ENCODE measurements at regions not wholly inside any gene's neighbourhood (a gene's known extent, or its start where the extent isn't known, plus 50 kb on each side); places are given as distances from the start of the nearest gene placed in this dataset.

GRCh38 chr1:234975122-234975940 is 153.3 kb downstream of the TOMM20 start (continued):
- TF ChIP-seq, protein P1, sequence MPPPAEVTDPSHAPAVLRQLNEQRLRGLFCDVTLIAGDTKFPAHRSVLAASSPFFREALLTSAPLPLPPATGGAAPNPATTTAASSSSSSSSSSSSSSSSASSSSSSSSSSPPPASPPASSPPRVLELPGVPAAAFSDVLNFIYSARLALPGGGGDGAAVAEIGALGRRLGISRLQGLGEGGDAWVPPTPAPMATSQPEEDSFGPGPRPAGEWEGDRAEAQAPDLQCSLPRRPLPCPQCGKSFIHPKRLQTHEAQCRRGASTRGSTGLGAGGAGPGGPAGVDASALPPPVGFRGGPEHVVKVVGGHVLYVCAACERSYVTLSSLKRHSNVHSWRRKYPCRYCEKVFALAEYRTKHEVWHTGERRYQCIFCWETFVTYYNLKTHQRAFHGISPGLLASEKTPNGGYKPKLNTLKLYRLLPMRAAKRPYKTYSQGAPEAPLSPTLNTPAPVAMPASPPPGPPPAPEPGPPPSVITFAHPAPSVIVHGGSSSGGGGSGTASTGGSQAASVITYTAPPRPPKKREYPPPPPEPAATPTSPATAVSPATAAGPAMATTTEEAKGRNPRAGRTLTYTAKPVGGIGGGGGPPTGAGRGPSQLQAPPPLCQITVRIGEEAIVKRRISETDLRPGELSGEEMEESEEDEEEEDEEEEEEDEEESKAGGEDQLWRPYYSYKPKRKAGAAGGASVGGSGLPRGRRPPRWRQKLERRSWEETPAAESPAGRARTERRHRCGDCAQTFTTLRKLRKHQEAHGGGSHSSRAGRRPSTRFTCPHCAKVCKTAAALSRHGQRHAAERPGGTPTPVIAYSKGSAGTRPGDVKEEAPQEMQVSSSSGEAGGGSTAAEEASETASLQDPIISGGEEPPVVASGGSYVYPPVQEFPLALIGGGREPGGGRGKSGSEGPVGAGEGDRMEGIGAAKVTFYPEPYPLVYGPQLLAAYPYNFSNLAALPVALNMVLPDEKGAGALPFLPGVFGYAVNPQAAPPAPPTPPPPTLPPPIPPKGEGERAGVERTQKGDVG (CRISPR knock-in tag; IDR thresholded peaks at IDR 0.05; ENCODE audit: borderline replicate concordance) = peak; percentile 93
- TF ChIP-seq, protein P2, sequence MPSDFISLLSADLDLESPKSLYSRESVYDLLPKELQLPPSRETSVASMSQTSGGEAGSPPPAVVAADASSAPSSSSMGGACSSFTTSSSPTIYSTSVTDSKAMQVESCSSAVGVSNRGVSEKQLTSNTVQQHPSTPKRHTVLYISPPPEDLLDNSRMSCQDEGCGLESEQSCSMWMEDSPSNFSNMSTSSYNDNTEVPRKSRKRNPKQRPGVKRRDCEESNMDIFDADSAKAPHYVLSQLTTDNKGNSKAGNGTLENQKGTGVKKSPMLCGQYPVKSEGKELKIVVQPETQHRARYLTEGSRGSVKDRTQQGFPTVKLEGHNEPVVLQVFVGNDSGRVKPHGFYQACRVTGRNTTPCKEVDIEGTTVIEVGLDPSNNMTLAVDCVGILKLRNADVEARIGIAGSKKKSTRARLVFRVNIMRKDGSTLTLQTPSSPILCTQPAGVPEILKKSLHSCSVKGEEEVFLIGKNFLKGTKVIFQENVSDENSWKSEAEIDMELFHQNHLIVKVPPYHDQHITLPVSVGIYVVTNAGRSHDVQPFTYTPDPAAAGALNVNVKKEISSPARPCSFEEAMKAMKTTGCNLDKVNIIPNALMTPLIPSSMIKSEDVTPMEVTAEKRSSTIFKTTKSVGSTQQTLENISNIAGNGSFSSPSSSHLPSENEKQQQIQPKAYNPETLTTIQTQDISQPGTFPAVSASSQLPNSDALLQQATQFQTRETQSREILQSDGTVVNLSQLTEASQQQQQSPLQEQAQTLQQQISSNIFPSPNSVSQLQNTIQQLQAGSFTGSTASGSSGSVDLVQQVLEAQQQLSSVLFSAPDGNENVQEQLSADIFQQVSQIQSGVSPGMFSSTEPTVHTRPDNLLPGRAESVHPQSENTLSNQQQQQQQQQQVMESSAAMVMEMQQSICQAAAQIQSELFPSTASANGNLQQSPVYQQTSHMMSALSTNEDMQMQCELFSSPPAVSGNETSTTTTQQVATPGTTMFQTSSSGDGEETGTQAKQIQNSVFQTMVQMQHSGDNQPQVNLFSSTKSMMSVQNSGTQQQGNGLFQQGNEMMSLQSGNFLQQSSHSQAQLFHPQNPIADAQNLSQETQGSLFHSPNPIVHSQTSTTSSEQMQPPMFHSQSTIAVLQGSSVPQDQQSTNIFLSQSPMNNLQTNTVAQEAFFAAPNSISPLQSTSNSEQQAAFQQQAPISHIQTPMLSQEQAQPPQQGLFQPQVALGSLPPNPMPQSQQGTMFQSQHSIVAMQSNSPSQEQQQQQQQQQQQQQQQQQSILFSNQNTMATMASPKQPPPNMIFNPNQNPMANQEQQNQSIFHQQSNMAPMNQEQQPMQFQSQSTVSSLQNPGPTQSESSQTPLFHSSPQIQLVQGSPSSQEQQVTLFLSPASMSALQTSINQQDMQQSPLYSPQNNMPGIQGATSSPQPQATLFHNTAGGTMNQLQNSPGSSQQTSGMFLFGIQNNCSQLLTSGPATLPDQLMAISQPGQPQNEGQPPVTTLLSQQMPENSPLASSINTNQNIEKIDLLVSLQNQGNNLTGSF (CRISPR knock-in tag; IDR thresholded peaks at IDR 0.05) = 0 out of 2 replicates have a peak, but pooled peaks have one; percentile 55
- TF ChIP-seq BRCA1 (CRISPR knock-in tag; IDR thresholded peaks at IDR 0.05) (peak; percentile 86), E2F1 (CRISPR knock-in tag; IDR thresholded peaks at IDR 0.05) (no peak; the same call in 1 of the 2 replicates), PPARG (CRISPR knock-in tag; conservative IDR thresholded peaks at IDR 0.05) (peak; percentile 92), ZFYVE20 (CRISPR knock-in tag; IDR thresholded peaks at IDR 0.05; ENCODE audit: borderline replicate concordance, low read depth) (no peak), ZNF292 (CRISPR knock-in tag; IDR thresholded peaks at IDR 0.05; ENCODE audit: borderline replicate concordance, low read depth) (0 out of 2 replicates have a peak, but pooled peaks have one; percentile 22), ZFP62 (CRISPR knock-in tag; IDR thresholded peaks at IDR 0.05) (0 out of 2 replicates have a peak, but pooled peaks have one; percentile 45), GLI4 (CRISPR knock-in tag; IDR thresholded peaks at IDR 0.05; ENCODE audit: borderline replicate concordance) (peak; percentile 78; the same call in 1 of the 2 replicates), SMAD3 (CRISPR knock-in tag; IDR thresholded peaks at IDR 0.05) (peak; percentile 96; the same call in 1 of the 2 replicates)
- TF ChIP-seq, protein P3, sequence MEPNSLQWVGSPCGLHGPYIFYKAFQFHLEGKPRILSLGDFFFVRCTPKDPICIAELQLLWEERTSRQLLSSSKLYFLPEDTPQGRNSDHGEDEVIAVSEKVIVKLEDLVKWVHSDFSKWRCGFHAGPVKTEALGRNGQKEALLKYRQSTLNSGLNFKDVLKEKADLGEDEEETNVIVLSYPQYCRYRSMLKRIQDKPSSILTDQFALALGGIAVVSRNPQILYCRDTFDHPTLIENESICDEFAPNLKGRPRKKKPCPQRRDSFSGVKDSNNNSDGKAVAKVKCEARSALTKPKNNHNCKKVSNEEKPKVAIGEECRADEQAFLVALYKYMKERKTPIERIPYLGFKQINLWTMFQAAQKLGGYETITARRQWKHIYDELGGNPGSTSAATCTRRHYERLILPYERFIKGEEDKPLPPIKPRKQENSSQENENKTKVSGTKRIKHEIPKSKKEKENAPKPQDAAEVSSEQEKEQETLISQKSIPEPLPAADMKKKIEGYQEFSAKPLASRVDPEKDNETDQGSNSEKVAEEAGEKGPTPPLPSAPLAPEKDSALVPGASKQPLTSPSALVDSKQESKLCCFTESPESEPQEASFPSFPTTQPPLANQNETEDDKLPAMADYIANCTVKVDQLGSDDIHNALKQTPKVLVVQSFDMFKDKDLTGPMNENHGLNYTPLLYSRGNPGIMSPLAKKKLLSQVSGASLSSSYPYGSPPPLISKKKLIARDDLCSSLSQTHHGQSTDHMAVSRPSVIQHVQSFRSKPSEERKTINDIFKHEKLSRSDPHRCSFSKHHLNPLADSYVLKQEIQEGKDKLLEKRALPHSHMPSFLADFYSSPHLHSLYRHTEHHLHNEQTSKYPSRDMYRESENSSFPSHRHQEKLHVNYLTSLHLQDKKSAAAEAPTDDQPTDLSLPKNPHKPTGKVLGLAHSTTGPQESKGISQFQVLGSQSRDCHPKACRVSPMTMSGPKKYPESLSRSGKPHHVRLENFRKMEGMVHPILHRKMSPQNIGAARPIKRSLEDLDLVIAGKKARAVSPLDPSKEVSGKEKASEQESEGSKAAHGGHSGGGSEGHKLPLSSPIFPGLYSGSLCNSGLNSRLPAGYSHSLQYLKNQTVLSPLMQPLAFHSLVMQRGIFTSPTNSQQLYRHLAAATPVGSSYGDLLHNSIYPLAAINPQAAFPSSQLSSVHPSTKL (CRISPR knock-in tag; IDR thresholded peaks at IDR 0.05) = peak; percentile 99
- TF ChIP-seq, protein P4, sequence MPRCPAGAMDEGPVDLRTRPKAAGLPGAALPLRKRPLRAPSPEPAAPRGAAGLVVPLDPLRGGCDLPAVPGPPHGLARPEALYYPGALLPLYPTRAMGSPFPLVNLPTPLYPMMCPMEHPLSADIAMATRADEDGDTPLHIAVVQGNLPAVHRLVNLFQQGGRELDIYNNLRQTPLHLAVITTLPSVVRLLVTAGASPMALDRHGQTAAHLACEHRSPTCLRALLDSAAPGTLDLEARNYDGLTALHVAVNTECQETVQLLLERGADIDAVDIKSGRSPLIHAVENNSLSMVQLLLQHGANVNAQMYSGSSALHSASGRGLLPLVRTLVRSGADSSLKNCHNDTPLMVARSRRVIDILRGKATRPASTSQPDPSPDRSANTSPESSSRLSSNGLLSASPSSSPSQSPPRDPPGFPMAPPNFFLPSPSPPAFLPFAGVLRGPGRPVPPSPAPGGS (CRISPR knock-in tag; IDR thresholded peaks at IDR 0.05) = 0 out of 2 replicates have a peak, but pooled peaks have one; percentile 82
